GM19240 (cell line): ENCODE measurements at regions not wholly inside any gene's neighbourhood (a gene's known extent, or its start where the extent isn't known, plus 50 kb on each side); places are given as distances from the start of the nearest gene placed in this dataset.

Experiments used
- DNase-seq: peaks from one replicate; pipeline ENCODE4 v3.0.0; 2011; ENCODE audit warnings: low spot score; ENCODE audit not compliant: insufficient read length

DNA sequence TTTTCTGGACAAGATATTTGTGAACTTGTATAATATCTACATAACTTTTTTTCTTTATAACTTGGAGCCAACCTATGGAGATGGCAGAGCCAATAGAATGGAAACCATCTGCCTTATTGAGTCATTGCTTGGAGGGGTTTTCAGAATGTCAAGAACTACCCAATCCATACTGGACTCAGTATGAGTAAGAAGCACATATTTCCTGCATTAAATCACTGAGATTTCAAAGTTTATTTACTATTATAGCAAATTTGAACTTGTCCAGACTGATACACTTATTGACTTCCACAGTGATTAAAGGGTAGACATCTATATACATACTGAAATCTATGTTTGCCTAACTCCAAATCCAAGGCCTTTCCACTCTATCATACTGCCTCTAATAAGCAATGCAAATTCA, 704.0 kb downstream of the KCNA4 start:
- no peak for DNase-seq

DNA sequence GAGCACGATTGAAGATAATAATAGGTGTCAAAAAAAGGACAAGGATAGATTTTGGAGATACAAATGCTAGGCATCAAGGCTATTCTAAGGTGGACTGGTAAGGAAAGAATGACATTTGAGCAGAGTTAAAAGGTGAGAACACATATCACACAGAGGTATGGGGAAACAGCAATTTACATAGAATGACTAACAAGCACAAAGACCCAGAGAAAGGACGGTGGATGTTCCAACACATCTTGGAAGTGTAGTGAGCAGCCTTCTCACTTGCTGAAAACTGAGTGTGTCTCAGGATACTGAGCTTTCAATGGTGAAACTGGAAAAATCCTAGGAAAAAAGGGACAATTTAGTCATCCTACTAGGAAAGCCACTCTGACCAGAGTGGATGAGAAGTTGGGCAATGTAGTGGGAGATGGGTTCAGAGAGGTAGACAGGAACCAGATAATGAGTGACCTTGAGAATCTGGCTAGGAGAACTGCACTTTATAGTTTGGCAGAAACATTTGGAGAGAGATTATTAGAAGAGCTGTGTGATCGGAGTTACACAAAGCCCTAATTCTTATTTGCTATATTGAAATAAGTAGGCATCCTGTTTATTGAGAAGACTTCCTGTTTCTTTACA, 706.0 kb downstream of the KCNA4 start:
- DNase-seq = no peak

DNA sequence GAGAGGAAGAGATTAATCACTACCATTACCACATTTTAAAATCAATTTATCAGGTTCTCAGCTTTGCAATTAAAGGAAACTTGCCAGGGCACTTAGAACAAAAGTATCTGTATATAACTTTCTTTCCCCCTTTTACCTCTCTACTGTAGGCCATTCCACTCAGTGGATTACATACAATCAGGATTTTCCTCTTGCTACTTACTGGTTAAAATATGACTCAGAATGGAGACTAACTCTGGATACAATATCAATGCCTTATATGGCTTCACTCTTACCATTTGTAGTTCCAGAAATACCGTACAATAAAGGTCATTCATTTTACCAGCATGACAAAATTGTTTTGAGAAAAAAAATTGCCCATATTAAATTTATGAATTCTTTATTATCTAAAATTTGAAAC, 706.8 kb downstream of the KCNA4 start:
- no peak for DNase-seq

DNA sequence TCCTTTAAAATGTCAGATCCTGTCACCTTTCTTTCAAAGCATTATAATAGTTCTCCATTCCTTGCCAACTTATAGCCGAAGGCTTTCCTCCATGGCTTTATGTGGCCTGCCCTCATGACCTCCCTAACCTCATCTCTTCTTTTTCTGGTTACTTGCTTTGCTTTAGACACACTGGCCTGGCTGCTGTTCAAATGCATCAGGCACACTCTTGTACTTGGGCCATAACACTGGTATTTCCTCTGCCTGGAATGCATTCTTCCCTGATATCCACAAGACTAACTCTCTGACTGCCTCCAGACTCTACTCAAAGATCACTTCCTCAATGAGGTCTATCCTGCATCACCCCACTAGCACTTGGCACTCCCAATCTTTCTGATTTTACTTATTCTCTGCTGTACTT, 710.3 kb downstream of the KCNA4 start:
- DNase-seq = no peak

- no peak for DNase-seq
Observed at GRCh38 chr11:29305456-29306232, 711.2 kb downstream of the KCNA4 start.

DNA sequence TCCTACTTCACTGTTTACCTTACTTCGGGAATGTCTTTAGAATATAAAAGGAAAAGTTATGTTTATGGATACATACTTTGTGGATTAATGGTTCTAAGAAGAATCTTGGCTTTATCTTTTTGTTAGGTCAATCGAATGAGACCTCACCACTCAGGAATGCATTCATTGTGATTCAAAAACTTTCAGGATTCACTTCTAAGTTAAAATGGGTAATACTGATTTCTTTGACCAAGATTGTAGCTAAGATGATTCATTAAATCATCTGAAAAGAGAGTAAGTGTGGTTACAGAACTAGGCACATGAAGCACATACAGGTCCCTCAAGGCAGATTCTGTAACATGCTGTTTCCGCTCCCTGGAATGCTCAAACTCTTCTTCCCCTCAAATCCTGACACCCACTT, 716.4 kb downstream of the KCNA4 start:
- no peak for DNase-seq

DNA sequence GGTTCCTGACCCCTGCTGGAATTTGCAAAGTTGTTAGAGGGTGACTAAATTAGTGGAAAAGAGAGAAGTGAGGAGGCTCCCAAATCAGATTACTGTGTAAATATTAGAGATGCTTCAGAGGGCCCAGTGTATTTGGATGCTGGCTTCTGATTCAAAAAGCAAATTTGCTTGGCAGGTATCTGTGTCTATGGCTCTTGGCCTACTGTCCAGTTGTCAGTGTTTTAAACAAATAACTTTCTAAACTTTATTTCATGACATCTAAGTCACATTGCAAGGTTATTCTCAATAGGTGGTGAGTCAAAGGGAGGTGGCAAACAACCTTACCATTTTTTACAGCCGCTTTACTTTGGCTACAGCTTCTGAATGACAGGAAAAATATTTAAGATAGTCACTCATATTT, 720.1 kb downstream of the KCNA4 start:
- DNase-seq = no peak

DNA sequence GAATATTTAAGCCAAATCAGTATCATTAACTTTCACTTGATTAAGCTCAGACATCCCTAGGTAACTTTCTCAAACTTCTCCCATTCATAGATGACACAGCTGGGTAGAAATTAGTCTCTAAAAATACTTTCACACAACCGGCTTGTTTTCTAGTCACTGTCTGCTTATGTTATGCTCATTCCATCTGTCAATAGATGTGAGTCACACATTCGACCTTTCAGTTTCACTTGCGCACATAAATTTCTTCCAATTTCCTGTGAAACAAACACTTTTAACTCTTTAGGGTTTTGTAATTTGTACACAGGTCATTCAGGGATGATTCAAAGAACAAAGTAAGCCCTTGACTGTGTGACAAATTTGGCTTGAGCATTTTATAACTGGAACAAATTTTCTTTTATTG, 723.0 kb downstream of the KCNA4 start:
- DNase-seq = no peak

- no peak for DNase-seq
Observed at GRCh38 chr11:29282088-29282487, 734.7 kb downstream of the KCNA4 start.

GRCh38 chr11:29281271-29281777, 735.5 kb downstream of the KCNA4 start:
- DNase-seq = no peak

- no peak for DNase-seq
Observed at GRCh38 chr11:29280452-29280851, 736.4 kb downstream of the KCNA4 start.

DNA sequence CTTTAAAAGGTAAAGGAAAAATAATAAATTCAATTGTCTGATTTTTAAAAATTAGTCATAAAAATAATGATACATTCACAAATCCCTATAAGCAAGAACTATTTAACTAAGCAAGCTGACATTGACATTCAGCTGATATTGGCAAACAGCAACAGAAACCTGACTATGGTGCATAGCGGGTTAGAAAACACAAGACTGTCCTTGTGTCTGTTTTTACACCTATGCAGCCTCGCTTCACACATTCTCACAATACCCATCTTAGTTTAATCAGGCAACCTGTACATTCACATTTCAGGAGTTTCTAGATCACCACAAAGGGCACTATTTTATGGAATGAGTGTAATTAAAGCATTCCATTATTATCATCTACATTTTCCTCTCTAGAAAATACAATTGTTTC, 737.1 kb downstream of the KCNA4 start:
- DNase-seq = no peak

GRCh38 chr11:29272019-29272654, 744.7 kb downstream of the KCNA4 start:
- no peak for DNase-seq

- DNase-seq = no peak
Observed at GRCh38 chr11:29271616-29272015, 745.2 kb downstream of the KCNA4 start.

DNA sequence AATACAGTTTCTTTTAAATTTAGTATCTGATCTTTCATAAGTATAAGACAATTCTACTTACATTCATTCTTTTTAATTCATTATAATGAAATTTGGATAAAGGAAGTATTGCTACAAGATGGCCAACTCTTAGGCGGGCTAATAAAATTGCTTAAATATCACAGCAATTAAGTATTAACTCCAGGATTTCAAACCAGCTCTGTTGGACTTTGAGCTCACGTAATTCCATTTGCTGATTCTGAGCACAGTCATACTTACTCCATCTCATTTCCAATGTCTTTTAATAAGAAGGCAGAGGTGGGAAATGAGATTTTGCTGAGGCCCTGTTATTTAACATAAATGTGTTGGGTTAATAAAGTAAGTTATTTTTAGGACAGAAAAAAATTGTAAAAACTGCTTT, 748.1 kb downstream of the KCNA4 start:
- DNase-seq = no peak

GRCh38 chr11:29265792-29266191, 751.0 kb downstream of the KCNA4 start:
- DNase-seq = no peak

DNA sequence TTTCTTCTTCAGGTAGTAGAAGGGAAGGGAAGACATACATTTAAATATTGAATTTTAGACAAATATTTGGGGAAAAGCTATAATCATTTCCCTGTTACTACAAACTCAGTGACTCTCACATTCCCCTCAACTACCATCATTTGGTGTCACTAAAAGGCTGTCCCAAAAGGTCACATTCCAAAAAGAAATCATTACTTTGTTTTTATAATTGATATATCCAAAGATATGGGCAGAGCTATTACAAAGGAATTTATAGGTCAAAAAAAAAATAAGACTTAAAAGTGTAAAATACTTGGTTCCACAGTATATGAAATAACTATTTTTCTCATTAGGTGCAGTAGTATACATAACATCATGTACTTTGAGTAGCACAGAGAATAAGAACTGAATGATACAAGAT, 751.4 kb downstream of the KCNA4 start:
- DNase-seq = no peak

DNA sequence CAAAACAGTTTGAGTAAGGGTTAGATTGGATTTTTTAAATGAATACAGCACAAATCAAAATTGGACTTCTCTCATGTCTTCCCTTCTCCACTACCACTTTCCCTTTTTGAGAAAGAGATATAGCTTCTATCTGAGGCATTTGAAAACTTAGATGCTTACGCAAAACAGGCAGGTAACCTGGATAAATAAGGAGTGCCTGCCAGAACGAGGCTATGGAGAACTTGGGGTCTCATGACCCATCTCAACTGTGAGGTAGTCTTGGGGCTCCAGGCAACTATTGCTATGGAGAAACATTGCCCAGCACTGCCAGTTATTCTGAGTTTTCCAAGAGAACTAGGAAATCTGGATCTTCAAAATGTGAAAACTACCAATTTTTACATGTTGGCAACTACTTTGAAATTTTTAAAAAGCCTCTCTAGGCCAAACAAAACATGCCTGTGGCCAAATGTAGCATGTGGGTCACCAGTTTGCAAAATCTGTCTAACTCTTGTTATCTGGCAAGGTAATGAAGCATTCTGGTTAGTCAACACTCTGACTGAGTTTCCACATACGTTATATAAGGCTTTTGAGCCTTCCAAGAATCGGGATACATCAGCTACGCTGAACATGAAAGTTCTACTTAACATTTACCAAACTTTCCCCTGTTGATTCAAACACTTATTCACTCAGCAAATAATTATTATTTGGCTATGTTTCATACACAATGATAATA, 752.7 kb downstream of the KCNA4 start:
- DNase-seq = no peak

DNA sequence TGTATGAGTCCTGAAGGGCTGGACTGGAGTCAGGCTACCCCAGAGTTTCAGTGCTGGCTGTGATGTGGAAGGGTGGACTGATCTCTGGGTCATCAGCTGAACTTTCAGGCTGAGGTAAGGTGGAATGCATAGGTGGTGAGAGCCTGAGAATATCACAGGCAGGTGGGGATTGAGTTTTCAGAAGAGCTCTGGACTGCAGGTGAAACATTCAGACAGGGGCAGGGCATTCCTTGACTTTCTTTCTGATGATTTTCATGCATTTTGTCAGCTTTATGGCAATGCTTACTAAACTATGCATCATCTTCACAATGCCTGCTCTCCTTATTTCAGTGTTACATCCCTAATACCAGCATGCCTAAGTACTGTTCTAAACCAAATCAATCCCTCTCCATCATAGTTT, 755.0 kb downstream of the KCNA4 start:
- no peak for DNase-seq

- DNase-seq = no peak
Observed at GRCh38 chr11:29260939-29261705, 755.7 kb downstream of the KCNA4 start.

DNA sequence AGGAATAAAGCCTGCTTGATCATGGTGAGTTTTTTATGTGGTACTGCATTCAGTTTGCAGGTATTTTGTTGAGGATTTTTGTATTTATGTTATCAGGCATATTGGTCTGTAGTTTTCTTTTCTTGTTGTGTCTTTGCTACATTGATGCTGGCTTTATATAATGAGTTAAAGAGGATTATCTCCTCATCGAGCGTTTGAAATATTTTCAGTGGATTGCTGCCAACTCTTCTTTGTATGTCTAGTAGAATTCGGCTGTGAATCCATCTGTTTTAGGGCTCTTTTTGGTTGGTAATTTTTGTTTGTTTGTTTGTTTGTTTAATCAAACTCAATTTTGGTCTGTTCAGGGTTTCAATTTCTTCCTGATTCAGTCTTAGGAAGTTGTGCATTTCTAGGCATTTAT, 758.4 kb downstream of the KCNA4 start:
- DNase-seq = no peak
